Rectal smooth muscle tissue (tissue), 1 donor: ENCODE measurements at regions not wholly inside any gene's neighbourhood (a gene's known extent, or its start where the extent isn't known, plus 50 kb on each side); places are given as distances from the start of the nearest gene placed in this dataset.

ENCODE experiments used
- H3K27ac ChIP-seq: one replicate; pipeline ENCODE4 v1.7.0; 2013; ENCODE audit warnings: low read depth, low read length, inconsistent platforms
- H3K27me3 ChIP-seq: one replicate; pipeline ENCODE4 v1.7.0; 2013; ENCODE audit warnings: low read length; ENCODE audit not compliant: control insufficient read depth, insufficient read depth
- H3K36me3 ChIP-seq: one replicate; pipeline ENCODE4 v1.7.0; 2013; ENCODE audit warnings: low read length; ENCODE audit not compliant: control insufficient read depth, insufficient read depth
- H3K4me1 ChIP-seq: one replicate; pipeline ENCODE4 v1.7.0; 2013; ENCODE audit warnings: low read length; ENCODE audit not compliant: control insufficient read depth, insufficient read depth
- H3K4me3 ChIP-seq: one replicate; pipeline ENCODE4 v1.7.0; 2013; ENCODE audit warnings: low read length
- H3K9ac ChIP-seq: one replicate; pipeline ENCODE4 v1.7.0; 2013; ENCODE audit warnings: low read length

- no peak overlapping the region for H3K4me3 ChIP-seq
- no peaks in the 10 kb centered on the region for H3K36me3 ChIP-seq
- H3K27ac ChIP-seq, result no peak overlapping the region
- H3K27me3 ChIP-seq, result no peaks in the 10 kb centered on the region
- H3K4me1 ChIP-seq, result no peaks in the 10 kb centered on the region
- no peak overlapping the region for H3K9ac ChIP-seq
These were observed 301.7 kb upstream of the DAB2 start for GRCh38 chr5:39726467-39726866.

GRCh38 chr5:39721394-39721793 lies 296.6 kb upstream of the DAB2 start:
- H3K36me3 ChIP-seq, result no peaks in the 10 kb centered on the region
- H3K9ac ChIP-seq, result no peak overlapping the region
- H3K4me1 ChIP-seq, result no peaks in the 10 kb centered on the region
- H3K4me3 ChIP-seq, result no peak overlapping the region
- H3K27ac ChIP-seq, result no peak overlapping the region
- no peaks in the 10 kb centered on the region for H3K27me3 ChIP-seq

- no peaks in the 10 kb centered on the region for H3K27me3 ChIP-seq
- H3K9ac ChIP-seq, result no peak overlapping the region
- no peaks in the 10 kb centered on the region for H3K4me1 ChIP-seq
- H3K36me3 ChIP-seq, result no peaks in the 10 kb centered on the region
- no peak overlapping the region for H3K27ac ChIP-seq
- no peak overlapping the region for H3K4me3 ChIP-seq
These were observed 295.4 kb upstream of the DAB2 start for GRCh38 chr5:39720136-39720535.

DNA sequence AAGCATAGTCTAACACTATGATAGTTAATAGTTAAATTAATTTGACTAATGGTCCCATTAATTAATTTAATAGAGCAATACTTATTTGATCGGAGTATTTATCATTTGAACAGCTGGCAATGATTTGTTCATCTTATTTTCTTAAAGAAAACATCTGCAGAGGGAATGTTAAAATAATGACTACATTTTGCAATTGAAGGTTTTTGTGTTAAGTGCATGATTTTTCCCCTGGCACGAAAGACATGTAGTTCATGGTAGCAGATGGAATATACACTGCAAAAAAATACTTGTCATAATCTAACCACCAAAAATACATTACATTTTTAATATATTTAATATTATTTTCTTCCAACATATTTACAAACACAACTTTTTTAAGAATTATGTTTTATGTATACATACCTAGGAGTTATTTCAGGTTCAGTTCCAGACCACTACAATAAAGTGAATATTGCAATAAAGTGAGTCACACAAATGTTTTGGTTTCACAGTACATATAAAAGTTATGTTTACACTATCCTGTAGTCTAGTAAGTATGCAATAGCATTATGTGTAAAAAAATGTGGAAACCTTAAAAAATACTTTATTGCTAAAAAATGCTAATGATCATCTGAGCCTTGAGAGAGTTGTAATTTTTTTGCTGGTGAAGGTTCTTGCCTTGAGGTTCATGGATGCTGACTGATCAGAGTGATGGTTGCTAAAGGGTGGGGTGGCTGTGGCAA lies 292.6 kb upstream of the DAB2 start:
- Histone ChIP-seq H3K4me3 (no peak overlapping the region), H3K9ac (no peak overlapping the region), H3K27ac (no peak overlapping the region), H3K4me1 (no peaks in the 10 kb centered on the region), H3K36me3 (no peaks in the 10 kb centered on the region), H3K27me3 (no peaks in the 10 kb centered on the region)

GRCh38 chr5:39716532-39717028 lies 291.8 kb upstream of the DAB2 start:
- Histone ChIP-seq H3K27ac (no peak overlapping the region), H3K9ac (no peak overlapping the region), H3K4me1 (no peaks in the 10 kb centered on the region), H3K4me3 (no peak overlapping the region), H3K36me3 (no peaks in the 10 kb centered on the region), H3K27me3 (no peaks in the 10 kb centered on the region)

DNA sequence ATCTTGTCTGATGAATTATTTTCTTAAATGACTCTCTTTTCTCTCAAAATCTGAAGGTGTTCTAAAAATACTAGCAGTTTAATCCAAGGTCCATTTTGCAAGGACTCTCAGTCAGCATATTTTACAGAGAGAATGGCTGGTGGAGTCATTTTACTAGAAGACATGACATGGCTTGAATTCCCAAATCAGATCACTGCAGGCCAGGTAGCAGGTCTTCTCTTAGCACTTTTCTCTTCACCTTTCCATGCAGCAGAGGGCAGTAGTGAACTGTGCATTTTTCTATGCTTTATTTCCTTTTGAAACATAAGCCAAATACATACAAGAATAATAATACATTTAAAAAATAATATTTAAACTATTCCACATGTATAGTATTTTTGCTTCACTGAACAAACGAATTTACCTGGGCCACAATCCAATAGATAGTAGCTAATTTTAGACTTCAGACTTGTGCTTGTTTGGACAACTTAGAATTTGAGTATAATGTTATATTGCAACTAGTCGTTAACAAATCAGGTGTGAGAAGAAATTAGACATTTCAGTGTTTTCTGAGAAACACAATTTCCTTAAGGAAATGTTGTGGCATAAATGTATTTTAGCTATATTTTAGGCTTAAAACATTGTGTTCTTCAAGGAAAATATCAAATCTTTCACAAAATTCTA lies 289.4 kb upstream of the DAB2 start:
- Histone ChIP-seq H3K36me3 (no peaks in the 10 kb centered on the region), H3K4me3 (no peak overlapping the region), H3K4me1 (no peaks in the 10 kb centered on the region), H3K27me3 (no peaks in the 10 kb centered on the region), H3K9ac (no peak overlapping the region), H3K27ac (no peak overlapping the region)

DNA sequence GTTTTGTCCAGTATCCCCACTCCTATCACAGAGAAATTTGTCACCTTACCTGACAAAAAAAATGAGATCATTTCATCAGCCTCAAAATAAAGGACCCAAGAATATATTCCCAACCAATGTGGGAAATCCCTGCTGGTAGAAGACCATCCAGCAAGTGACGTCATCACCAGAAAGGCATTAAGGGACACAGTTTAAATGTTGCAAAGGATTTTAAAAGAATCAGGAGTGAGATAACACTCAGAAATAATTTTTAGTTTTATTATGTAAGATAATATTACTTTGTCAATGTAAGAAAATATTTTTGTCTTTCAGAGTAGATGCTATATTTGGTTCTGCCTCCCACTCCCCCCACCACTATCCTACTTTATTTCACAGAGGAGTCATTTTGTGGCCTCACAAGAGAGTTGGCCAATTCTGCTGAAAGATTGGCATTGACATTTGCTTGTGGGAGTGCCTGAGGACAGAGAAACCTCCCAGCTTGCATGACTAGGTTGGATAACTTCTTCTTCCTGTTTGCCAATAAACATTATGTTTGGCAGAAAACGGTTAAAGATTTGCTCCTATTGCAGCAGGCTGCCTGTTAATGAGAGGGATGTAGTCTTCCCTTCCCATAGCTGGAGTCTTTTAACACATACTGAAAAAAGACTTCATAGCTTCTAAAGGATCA lies 288.6 kb upstream of the DAB2 start:
- H3K27me3 ChIP-seq, result no peaks in the 10 kb centered on the region
- no peak overlapping the region for H3K9ac ChIP-seq

GRCh38 chr5:39712316-39713249 lies 287.8 kb upstream of the DAB2 start:
- H3K27ac ChIP-seq, result no peak overlapping the region
- H3K27me3 ChIP-seq, result no peaks in the 10 kb centered on the region
- no peak overlapping the region for H3K4me3 ChIP-seq
- H3K4me1 ChIP-seq, result no peaks in the 10 kb centered on the region
- no peak overlapping the region for H3K9ac ChIP-seq
- H3K36me3 ChIP-seq, result no peaks in the 10 kb centered on the region

More for the DNA sequence above, 288.6 kb upstream of the DAB2 start:
- Histone ChIP-seq H3K27ac (no peak overlapping the region), H3K36me3 (no peaks in the 10 kb centered on the region), H3K4me1 (no peaks in the 10 kb centered on the region), H3K4me3 (no peak overlapping the region)

- no peak overlapping the region for H3K4me3 ChIP-seq
- H3K27ac ChIP-seq, result no peak overlapping the region
- H3K36me3 ChIP-seq, result no peaks in the 10 kb centered on the region
- no peak overlapping the region for H3K9ac ChIP-seq
- H3K27me3 ChIP-seq, result no peaks in the 10 kb centered on the region
- H3K4me1 ChIP-seq, result no peaks in the 10 kb centered on the region
These were observed 287.0 kb upstream of the DAB2 start for GRCh38 chr5:39711821-39712220.

- H3K4me3 ChIP-seq, result no peak overlapping the region
- no peak overlapping the region for H3K27ac ChIP-seq
- no peaks in the 10 kb centered on the region for H3K36me3 ChIP-seq
- H3K4me1 ChIP-seq, result no peaks in the 10 kb centered on the region
- no peak overlapping the region for H3K9ac ChIP-seq
- H3K27me3 ChIP-seq, result no peaks in the 10 kb centered on the region
These were observed 284.3 kb upstream of the DAB2 start for GRCh38 chr5:39709032-39709431.

GRCh38 chr5:39702928-39703327 lies 278.1 kb upstream of the DAB2 start:
- H3K9ac ChIP-seq, result no peak overlapping the region

DNA sequence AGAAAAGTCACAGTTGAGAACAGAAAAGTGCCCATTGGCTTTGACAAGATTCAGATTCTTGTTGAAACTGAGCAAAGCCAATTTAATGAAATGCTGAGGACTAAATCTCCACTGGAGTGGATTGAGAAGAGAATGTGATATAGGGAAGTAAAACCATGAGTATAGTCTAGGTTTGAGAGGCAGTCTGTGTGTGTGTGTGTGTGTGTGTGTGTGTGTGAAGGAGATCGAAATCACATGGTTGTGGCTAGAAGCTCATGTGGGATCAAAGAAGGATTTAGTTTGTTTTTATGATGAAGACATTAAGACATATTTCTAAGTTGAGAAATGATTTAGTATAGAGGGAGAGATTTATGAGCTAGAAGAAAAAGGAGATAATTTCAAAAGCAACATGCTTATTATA lies 275.7 kb upstream of the DAB2 start:
- Histone ChIP-seq H3K4me3 (no peak overlapping the region), H3K36me3 (no peaks in the 10 kb centered on the region), H3K27ac (no peak overlapping the region), H3K27me3 (no peaks in the 10 kb centered on the region), H3K4me1 (no peaks in the 10 kb centered on the region), H3K9ac (no peak overlapping the region)

More at GRCh38 chr5:39702928-39703327, 278.1 kb upstream of the DAB2 start:
- Histone ChIP-seq H3K4me3 (no peak overlapping the region), H3K36me3 (no peaks in the 10 kb centered on the region), H3K27me3 (no peaks in the 10 kb centered on the region), H3K27ac (no peak overlapping the region), H3K4me1 (no peaks in the 10 kb centered on the region)
